ENCODE measurements at regions not wholly inside any gene's neighbourhood (a gene's known extent, or its start where the extent isn't known, plus 50 kb on each side); places are given as distances from the start of the nearest gene placed in this dataset.

- no peak for TF ChIP-seq CTCF (IDR thresholded peaks at IDR 0.05)
- TF ChIP-seq MXI1 (IDR thresholded peaks at IDR 0.05; ENCODE audit: low read depth, low read length) = no peak
- no peak for TF ChIP-seq POLR2AphosphoS5 (IDR thresholded peaks at IDR 0.05; ENCODE audit: low read depth, low read length)
- no peak for TF ChIP-seq NRF1 (IDR thresholded peaks at IDR 0.05; ENCODE audit: low read depth, low read length)
- TF ChIP-seq YY1 (IDR thresholded peaks at IDR 0.05; ENCODE audit: low read depth) = no peak
- TF ChIP-seq RAD21 (IDR thresholded peaks at IDR 0.05; ENCODE audit: low read length) = no peak
Observed at GRCh38 chr17:63304704-63305261, 141.3 kb downstream of the CYB561 start.
